DOHH2 (cell line): ENCODE measurements at regions not wholly inside any gene's neighbourhood (a gene's known extent, or its start where the extent isn't known, plus 50 kb on each side); places are given as distances from the start of the nearest gene placed in this dataset.

Experiments used
- H3F3A ChIP-seq: fragments of 200-600 bp; sonication (generic), shearing (Covaris generic); 2 replicates; pipeline ENCODE4 v1.6.0; 2016; ENCODE audit warnings: antibody characterized with exemption, mild to moderate bottlenecking; ENCODE audit not compliant: control insufficient read depth, insufficient read depth
- H3K27ac ChIP-seq: fragments of 200-600 bp; sonication (generic); 2 replicates; pipeline ENCODE4 v1.5.1; 2014; ENCODE audit warnings: low read depth, mild to moderate bottlenecking, low read length, moderate library complexity
- H3K27me3 ChIP-seq: fragments of 200-600 bp; sonication (generic); 2 replicates; pipeline ENCODE4 v1.6.1; 2014; ENCODE audit warnings: mild to moderate bottlenecking, low read length, mixed read lengths; ENCODE audit not compliant: control insufficient read depth
- H3K36me3 ChIP-seq: fragments of 200-600 bp; sonication (generic); 2 replicates; pipeline ENCODE4 v1.6.1; 2014; ENCODE audit warnings: mild to moderate bottlenecking, low read length, moderate library complexity, mixed read lengths; ENCODE audit not compliant: control insufficient read depth
- H3K4me1 ChIP-seq: fragments of 200-600 bp; sonication (generic); 2 replicates; pipeline ENCODE4 v1.6.1; 2014; ENCODE audit warnings: mild to moderate bottlenecking, low read length, mixed read lengths; ENCODE audit not compliant: control insufficient read depth
- H3K4me2 ChIP-seq: fragments of 200-600 bp; sonication (generic); 2 replicates; pipeline ENCODE4 v1.6.0; 2014; ENCODE audit warnings: mild to moderate bottlenecking, low read length, moderate library complexity
- H3K4me3 ChIP-seq: fragments of 200-600 bp; sonication (generic); 2 replicates; pipeline ENCODE4 v1.5.1; 2014; ENCODE audit warnings: mild to moderate bottlenecking, low read length, mixed read lengths
- H3K79me2 ChIP-seq: fragments of 200-600 bp; sonication (generic); 2 replicates; pipeline ENCODE4 v1.6.1; 2014; ENCODE audit warnings: mild to moderate bottlenecking, low read length, mixed read lengths; ENCODE audit not compliant: control insufficient read depth
- H3K9me2 ChIP-seq: fragments of 200-600 bp; sonication (generic); replicated peaks from 2 replicates; pipeline ENCODE4 v1.6.1; 2014; ENCODE audit warnings: mild to moderate bottlenecking, low read length, mixed read lengths; ENCODE audit not compliant: control insufficient read depth
- H3K9me3 ChIP-seq: fragments of 200-600 bp; sonication (generic); 2 replicates; pipeline ENCODE4 v1.6.1; 2014; ENCODE audit warnings: antibody characterized with exemption, low read length, mixed read lengths; ENCODE audit not compliant: control insufficient read depth, insufficient read depth
- H4K20me1 ChIP-seq: fragments of 200-600 bp; sonication (generic); 2 replicates; pipeline ENCODE4 v1.6.0; 2014; ENCODE audit warnings: low read depth, mild to moderate bottlenecking, antibody characterized with exemption, low read length, moderate library complexity; ENCODE audit not compliant: control insufficient read depth, insufficient read depth
- EZH2phosphoT487 ChIP-seq: fragments of 200-600 bp; sonication (generic); IDR thresholded peaks from 2 replicates; pipeline ENCODE4 v1.6.1; 2017; ENCODE audit warnings: borderline replicate concordance, mild to moderate bottlenecking, antibody characterized with exemption, low read length, moderate library complexity, mixed read lengths
- TF ChIP-seq, protein P1 (sequence below): fragments of 200-600 bp; sonication (generic); IDR thresholded peaks from one replicate; pipeline ENCODE4 v1.5.1; 2014; ENCODE audit warnings: antibody characterized with exemption, mild to moderate bottlenecking, low read depth, low read length; ENCODE audit not compliant: poor library complexity, severe bottlenecking

DNA sequence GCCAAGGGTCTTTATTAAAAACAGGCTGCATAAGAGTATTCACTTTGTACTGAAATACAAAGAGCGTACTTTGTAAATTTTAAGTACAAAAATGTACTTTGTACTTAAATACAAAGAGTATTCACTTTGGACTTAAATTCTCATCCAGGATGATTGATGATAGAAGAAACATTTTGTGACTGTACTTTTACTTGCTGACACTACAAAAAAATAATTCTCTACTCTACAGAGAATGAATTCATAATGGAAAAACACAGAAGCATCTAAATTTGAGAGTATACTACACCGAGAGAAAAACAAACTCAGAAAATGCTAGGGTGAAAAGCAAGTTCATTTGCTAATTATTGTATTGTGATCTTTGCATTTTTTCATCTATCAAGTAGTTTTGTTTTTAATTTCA is 54.4 kb upstream of the STXBP5 start:
- Histone ChIP-seq H3K4me3 (no peak overlapping the region), H3K27ac (no peak overlapping the region), H3K79me2 (no peaks in the 10 kb centered on the region), H3K9me3 (no peaks in the 10 kb centered on the region), H3K27me3 (no peaks in the 10 kb centered on the region), H3K36me3 (no peaks in the 10 kb centered on the region), H4K20me1 (no peaks in the 10 kb centered on the region), H3K4me2 (no peak overlapping the region), H3F3A (no peaks in the 10 kb centered on the region), H3K4me1 (no peaks in the 10 kb centered on the region), H3K9me2 (no peaks in the 10 kb centered on the region)
- TF ChIP-seq, protein P1, sequence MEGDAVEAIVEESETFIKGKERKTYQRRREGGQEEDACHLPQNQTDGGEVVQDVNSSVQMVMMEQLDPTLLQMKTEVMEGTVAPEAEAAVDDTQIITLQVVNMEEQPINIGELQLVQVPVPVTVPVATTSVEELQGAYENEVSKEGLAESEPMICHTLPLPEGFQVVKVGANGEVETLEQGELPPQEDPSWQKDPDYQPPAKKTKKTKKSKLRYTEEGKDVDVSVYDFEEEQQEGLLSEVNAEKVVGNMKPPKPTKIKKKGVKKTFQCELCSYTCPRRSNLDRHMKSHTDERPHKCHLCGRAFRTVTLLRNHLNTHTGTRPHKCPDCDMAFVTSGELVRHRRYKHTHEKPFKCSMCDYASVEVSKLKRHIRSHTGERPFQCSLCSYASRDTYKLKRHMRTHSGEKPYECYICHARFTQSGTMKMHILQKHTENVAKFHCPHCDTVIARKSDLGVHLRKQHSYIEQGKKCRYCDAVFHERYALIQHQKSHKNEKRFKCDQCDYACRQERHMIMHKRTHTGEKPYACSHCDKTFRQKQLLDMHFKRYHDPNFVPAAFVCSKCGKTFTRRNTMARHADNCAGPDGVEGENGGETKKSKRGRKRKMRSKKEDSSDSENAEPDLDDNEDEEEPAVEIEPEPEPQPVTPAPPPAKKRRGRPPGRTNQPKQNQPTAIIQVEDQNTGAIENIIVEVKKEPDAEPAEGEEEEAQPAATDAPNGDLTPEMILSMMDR, result no peak
- no peak for TF ChIP-seq EZH2phosphoT487

DNA sequence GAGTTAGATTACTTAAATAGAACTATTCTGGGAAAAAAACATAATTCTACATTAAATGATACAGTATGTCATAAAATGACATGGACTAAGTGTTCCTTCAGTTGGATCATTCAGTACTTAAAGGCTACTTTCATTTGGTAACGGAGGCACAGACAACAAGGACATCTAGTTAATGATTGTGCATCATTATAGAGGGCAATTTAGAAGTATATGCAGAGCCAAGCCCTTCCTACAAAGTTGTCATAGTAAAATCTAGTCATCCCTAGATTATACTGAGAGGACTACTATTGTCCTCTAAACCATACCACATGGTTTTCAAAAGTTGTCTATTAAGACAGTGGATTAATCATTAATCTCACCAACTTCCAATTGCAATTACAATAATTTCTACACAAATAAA is 53.9 kb upstream of the STXBP5 start:
- no peaks in the 10 kb centered on the region for H3K27me3 ChIP-seq
- H3K9me3 ChIP-seq, result no peaks in the 10 kb centered on the region
- H3K36me3 ChIP-seq, result no peaks in the 10 kb centered on the region
- H3K27ac ChIP-seq, result no peak overlapping the region
- H4K20me1 ChIP-seq, result no peaks in the 10 kb centered on the region
- no peaks in the 10 kb centered on the region for H3K79me2 ChIP-seq
- no peaks in the 10 kb centered on the region for H3K9me2 ChIP-seq
- no peak overlapping the region for H3K4me2 ChIP-seq
- no peak overlapping the region for H3K4me3 ChIP-seq
- no peak for TF ChIP-seq EZH2phosphoT487
- TF ChIP-seq, protein P1, result no peak
- H3K4me1 ChIP-seq, result no peaks in the 10 kb centered on the region
- H3F3A ChIP-seq, result no peaks in the 10 kb centered on the region
